OCI-LY7 (cell line): ENCODE measurements at regions not wholly inside any gene's neighbourhood (a gene's known extent, or its start where the extent isn't known, plus 50 kb on each side); places are given as distances from the start of the nearest gene placed in this dataset.

Experiments
- BruUV-seq: library from RNA; stranded (reverse); fragments of 400-500 nt; replicated peaks from 2 replicates; lab custom pipeline; 2021; lab: Mats Ljungman, UMichigan
- CTCF ChIA-PET: fragments of 300-600 bp; sonication (Branson Sonifier 250); formaldehyde crosslinking; loops from one replicate; lab custom pipeline; 2022; ENCODE audit warnings: antibody characterized with exemption; ENCODE audit not compliant: unreplicated experiment; lab: Charles Lee
- POLR2A ChIA-PET: fragments of 300-600 bp; sonication (Branson Sonifier 250); formaldehyde crosslinking; loops from one replicate; lab custom pipeline; 2022; ENCODE audit warnings: antibody characterized with exemption; lab: Charles Lee
- DNase-seq: peaks from one replicate; pipeline ENCODE4 v3.0.0-alpha.2; 2015; ENCODE audit warnings: low spot score
- H2AFZ ChIP-seq: fragments of 200-600 bp; sonication (generic), shearing (Covaris generic); 2 replicates; pipeline ENCODE4 v1.6.1; 2014; ENCODE audit warnings: mild to moderate bottlenecking, antibody characterized with exemption, low read length, moderate library complexity
- H3K27ac ChIP-seq: fragments of 200-600 bp; sonication (generic); 2 replicates; pipeline ENCODE4 v1.5.1; 2014; ENCODE audit warnings: mixed run types, low read depth, mild to moderate bottlenecking, moderate library complexity, low read length, inconsistent platforms; ENCODE audit not compliant: poor library complexity, severe bottlenecking
- H3K36me3 ChIP-seq: fragments of 200-600 bp; sonication (generic); 2 replicates; pipeline ENCODE4 v1.6.1; 2014; ENCODE audit warnings: mild to moderate bottlenecking, antibody characterized with exemption, low read length, moderate library complexity, mixed read lengths; ENCODE audit not compliant: insufficient read depth
- H3K4me1 ChIP-seq: fragments of 200-600 bp; sonication (generic); 2 replicates; pipeline ENCODE4 v1.5.1; 2014; ENCODE audit warnings: mild to moderate bottlenecking, low read length; ENCODE audit not compliant: insufficient read depth, poor library complexity, severe bottlenecking
- H3K4me2 ChIP-seq: fragments of 200-600 bp; sonication (generic); 2 replicates; pipeline ENCODE4 v1.6.1; 2014; ENCODE audit warnings: mild to moderate bottlenecking, low read length
- H3K4me3 ChIP-seq: fragments of 200-600 bp; sonication (generic); 2 replicates; pipeline ENCODE4 v1.5.1; 2014; ENCODE audit warnings: mild to moderate bottlenecking, low read depth, low read length; ENCODE audit not compliant: poor library complexity, severe bottlenecking
- H3K79me2 ChIP-seq: fragments of 200-600 bp; sonication (generic); 2 replicates; pipeline ENCODE4 v1.6.1; 2016; ENCODE audit warnings: low read depth, mild to moderate bottlenecking, low read length, moderate library complexity, mixed read lengths; ENCODE audit not compliant: insufficient read depth
- H3K9me2 ChIP-seq: fragments of 200-600 bp; sonication (generic); 2 replicates; pipeline ENCODE4 v1.6.1; 2016; ENCODE audit warnings: mild to moderate bottlenecking, low read length, mixed read lengths; ENCODE audit not compliant: insufficient read depth
- H3K9me3 ChIP-seq: fragments of 200-600 bp; sonication (generic); 2 replicates; pipeline ENCODE4 v1.6.1; 2014; ENCODE audit warnings: mild to moderate bottlenecking, mixed run types, low read length, mixed read lengths
- H4K20me1 ChIP-seq: fragments of 200-600 bp; sonication (generic); 2 replicates; pipeline ENCODE4 v1.6.1; 2014; ENCODE audit warnings: mild to moderate bottlenecking, antibody characterized with exemption, low read length, moderate library complexity, mixed read lengths; ENCODE audit not compliant: insufficient read depth
- CTCF ChIP-seq: fragments of 200-600 bp; sonication (generic); conservative IDR thresholded peaks from 2 replicates; pipeline ENCODE4 v1.5.1; 2014; ENCODE audit warnings: mild to moderate bottlenecking, antibody characterized with exemption, low read length, moderate library complexity, mixed read lengths
- EZH2phosphoT487 ChIP-seq: fragments of 200-600 bp; sonication (generic); IDR thresholded peaks from 2 replicates; pipeline ENCODE4 v1.6.1; 2018; ENCODE audit warnings: low read depth, borderline replicate concordance, mild to moderate bottlenecking, mixed run types, antibody characterized with exemption, low read length, moderate library complexity, mixed read lengths
- intact Hi-C: fragments of 100-400 bp; cut with micrococcal nuclease; formaldehyde crosslinking; loops from one replicate; pipeline ENCODE4 v1.10.0; 2022; ENCODE audit not compliant: unreplicated experiment

DNA sequence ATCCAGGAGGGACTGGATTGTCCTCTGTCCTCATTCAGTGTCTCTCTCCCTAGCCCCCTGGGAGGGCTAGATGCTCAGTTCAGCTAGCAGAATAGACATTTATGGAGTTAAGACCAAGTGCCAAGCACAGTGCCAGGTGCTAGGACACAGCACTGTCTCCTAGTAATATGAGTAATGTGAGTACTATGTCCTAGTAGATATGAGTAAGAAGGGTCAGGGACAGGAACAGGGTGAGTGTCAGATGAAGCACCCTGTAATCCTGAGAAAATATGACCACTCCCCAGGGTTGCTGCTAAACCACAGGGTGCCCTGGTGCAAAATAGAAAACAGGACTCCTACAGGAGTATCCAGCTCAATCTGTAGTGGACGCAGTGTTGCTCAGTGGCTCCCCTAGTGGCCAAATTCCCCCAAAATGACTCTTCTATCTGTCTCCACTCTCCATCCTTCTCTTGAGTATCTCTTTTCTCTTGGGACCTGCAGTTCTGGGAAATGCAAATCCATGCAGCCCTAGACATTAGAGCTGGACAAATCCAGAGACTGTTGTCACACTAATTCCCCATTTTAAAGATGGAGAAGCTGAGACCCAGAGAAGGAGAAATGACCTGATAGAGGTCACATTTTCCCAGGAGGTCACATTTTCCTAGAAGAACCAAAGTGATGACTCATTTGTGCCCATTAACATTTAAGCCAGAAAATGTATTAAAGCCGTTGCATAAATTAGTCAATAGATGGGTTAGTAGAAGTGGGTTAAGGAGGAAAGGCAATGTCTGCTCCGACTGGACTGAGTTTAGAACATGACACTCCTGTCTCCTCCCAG is 214.3 kb downstream of the NXPE2 start:
- Histone ChIP-seq H3K4me3 (no peak overlapping the region), H4K20me1 (no peaks in the 10 kb centered on the region), H3K36me3 (no peaks in the 10 kb centered on the region), H3K4me1 (no peaks in the 10 kb centered on the region), H3K9me2 (no peaks in the 10 kb centered on the region), H3K27ac (no peak overlapping the region), H3K79me2 (no peaks in the 10 kb centered on the region), H2AFZ (no peak overlapping the region), H3K9me3 (no peaks in the 10 kb centered on the region), H3K4me2 (no peak overlapping the region)
- POLR2A ChIA-PET, result interaction anchor here (1.5 kb wide), 1 partner anchor 18 kb away, joined by 4 read pairs; no protein-coding TSS in a partner anchor
- intact Hi-C loops, result no loop called here
- BruUV-seq, result no TSS peak
- TF ChIP-seq CTCF (peak; percentile 85), EZH2phosphoT487 (no peak)
- CTCF ChIA-PET, result interaction anchor here (0.9 kb wide), 1 partner anchor 152 kb away, joined by 3 read pairs; no protein-coding TSS in a partner anchor
- DNase-seq, result peak; percentile 17

- no peaks in the 10 kb centered on the region for H4K20me1 ChIP-seq
- H3K4me1 ChIP-seq, result no peaks in the 10 kb centered on the region
- H3K4me3 ChIP-seq, result no peak overlapping the region
- no peak for DNase-seq
- intact Hi-C loops, result no loop called here
- H3K9me3 ChIP-seq, result no peaks in the 10 kb centered on the region
- TF ChIP-seq EZH2phosphoT487 (no peak), CTCF (no peak)
- no peak overlapping the region for H3K27ac ChIP-seq
- ChIA-PET POLR2A (no interaction called here), CTCF (no interaction called here)
- no peaks in the 10 kb centered on the region for H3K9me2 ChIP-seq
- H3K79me2 ChIP-seq, result no peaks in the 10 kb centered on the region
- no peak overlapping the region for H2AFZ ChIP-seq
- BruUV-seq, result no TSS peak
- H3K36me3 ChIP-seq, result no peaks in the 10 kb centered on the region
- no peak overlapping the region for H3K4me2 ChIP-seq
Observed at GRCh38 chr11:114893329-114893728, 215.0 kb downstream of the NXPE2 start.

GRCh38 chr11:114896594-114896993 is 218.3 kb downstream of the NXPE2 start:
- TF ChIP-seq EZH2phosphoT487, result no peak
- no peak for TF ChIP-seq CTCF

More at GRCh38 chr11:114896594-114896993, 218.3 kb downstream of the NXPE2 start:
- no peaks in the 10 kb centered on the region for H4K20me1 ChIP-seq
- no peak overlapping the region for H3K27ac ChIP-seq
- no peaks in the 10 kb centered on the region for H3K4me1 ChIP-seq
- H3K36me3 ChIP-seq, result no peaks in the 10 kb centered on the region
- no peak for DNase-seq
- no peaks in the 10 kb centered on the region for H3K79me2 ChIP-seq
- no peak overlapping the region for H3K4me2 ChIP-seq
- POLR2A ChIA-PET, result no interaction called here
- intact Hi-C loops, result no loop called here
- H3K9me2 ChIP-seq, result no peaks in the 10 kb centered on the region
- no peaks in the 10 kb centered on the region for H3K9me3 ChIP-seq
- BruUV-seq, result no TSS peak
- H3K4me3 ChIP-seq, result no peak overlapping the region
- H2AFZ ChIP-seq, result no peak overlapping the region
- CTCF ChIA-PET, result no interaction called here
